ENCODE measurements at regions not wholly inside any gene's neighbourhood (a gene's known extent, or its start where the extent isn't known, plus 50 kb on each side); places are given as distances from the start of the nearest gene placed in this dataset.

- DNase-seq: no peak
Observed at GRCh38 chr11:80388536-80388935, 947.7 kb upstream of the TENM4 start.

- no peak for DNase-seq
Observed at GRCh38 chr11:80388130-80388529, 947.3 kb upstream of the TENM4 start.

GRCh38 chr11:80383655-80384054 is 942.8 kb upstream of the TENM4 start:
- DNase-seq: no peak

GRCh38 chr11:80379620-80380278 is 938.9 kb upstream of the TENM4 start:
- no peak for DNase-seq

GRCh38 chr11:80371931-80372330 is 931.1 kb upstream of the TENM4 start:
- DNase-seq: peak in 3 of 14 donors; percentile 3 to 11 (median 8)

- no peak for DNase-seq
Observed at GRCh38 chr11:80365980-80366379, 925.1 kb upstream of the TENM4 start.

GRCh38 chr11:80365076-80365725 is 924.4 kb upstream of the TENM4 start:
- no peak for DNase-seq

- no peak for DNase-seq
Observed at GRCh38 chr11:80362563-80363340, 921.9 kb upstream of the TENM4 start.

GRCh38 chr11:80355251-80355650 is 914.4 kb upstream of the TENM4 start:
- DNase-seq: no peak

GRCh38 chr11:80350541-80350940 is 909.7 kb upstream of the TENM4 start:
- no peak for DNase-seq

GRCh38 chr11:80349997-80350396 is 909.2 kb upstream of the TENM4 start:
- no peak for DNase-seq

GRCh38 chr11:80346353-80347059 is 905.7 kb upstream of the TENM4 start:
- DNase-seq: no peak

GRCh38 chr11:80343436-80343835 is 902.6 kb upstream of the TENM4 start:
- no peak for DNase-seq

- DNase-seq: no peak
Observed at GRCh38 chr11:80338231-80338630, 897.4 kb upstream of the TENM4 start.

GRCh38 chr11:80331694-80332093 is 890.9 kb upstream of the TENM4 start:
- no peak for DNase-seq

- no peak for DNase-seq
Observed at GRCh38 chr11:80330264-80330663, 889.4 kb upstream of the TENM4 start.

GRCh38 chr11:80328774-80329173 is 887.9 kb upstream of the TENM4 start:
- DNase-seq: no peak

- DNase-seq: no peak
Observed at GRCh38 chr11:80327956-80328614, 887.3 kb upstream of the TENM4 start.

GRCh38 chr11:80321786-80322185 is 881.0 kb upstream of the TENM4 start:
- no peak for DNase-seq

- no peak for DNase-seq
Observed at GRCh38 chr11:80320765-80321164, 879.9 kb upstream of the TENM4 start.

GRCh38 chr11:80320226-80320625 is 879.4 kb upstream of the TENM4 start:
- DNase-seq: no peak

GRCh38 chr11:80317612-80318011 is 876.8 kb upstream of the TENM4 start:
- no peak for DNase-seq
